Gastroesophageal sphincter (tissue), 4 donors: ENCODE measurements at regions not wholly inside any gene's neighbourhood (a gene's known extent, or its start where the extent isn't known, plus 50 kb on each side); places are given as distances from the start of the nearest gene placed in this dataset.
"Not testable (repeated sequence)": the region's sequence is repeated elsewhere in the genome, so short reads cannot be mapped to it uniquely, and the experiment has no call there.

Experiments
- ATAC-seq: fragments of 150-250 bp; one replicate; pipeline ENCODE4 v1.9.1; 2016; ENCODE audit warnings: mild to moderate bottlenecking, moderate library complexity
- H3K27ac ChIP-seq, 4 donors: fragments of 200-600 bp; sonication (generic) in 3 of 4; 1 replicate in 3 of 4; 2 replicates in 1 of 4; pipeline ENCODE4 v1.5.1; 2016 to 2019
- H3K27me3 ChIP-seq: fragments of 200-600 bp; sonication (generic); one replicate; pipeline ENCODE4 v1.5.1; 2019
- H3K36me3 ChIP-seq, 2 donors: fragments of 200-600 bp; sonication (generic); one replicate each; pipeline ENCODE4 v1.5.1; 2019; ENCODE audit warnings: control low read depth in 1 of 2
- H3K4me1 ChIP-seq, 3 donors: fragments of 200-600 bp; sonication (generic); 1 replicate in 2 of 3; 2 replicates in 1 of 3; pipeline ENCODE4 v1.5.1; 2016 to 2019; ENCODE audit warnings: control low read depth in 2 of 3
- H3K4me3 ChIP-seq, 2 donors: fragments of 200-600 bp; sonication (generic); one replicate each; pipeline ENCODE4 v1.5.1; 2019; ENCODE audit warnings: mild to moderate bottlenecking in 1 of 2, moderate library complexity in 1 of 2
- H3K9me3 ChIP-seq, 3 donors: fragments of 200-600 bp; sonication (generic); one replicate each; pipeline ENCODE4 v1.5.1; 2017 to 2019; ENCODE audit warnings: control low read depth in 2 of 3
- EP300 ChIP-seq: sonication (generic); formaldehyde crosslinking; IDR thresholded peaks from one replicate; pipeline ENCODE4 v1.6.1; 2017; ENCODE audit warnings: antibody characterized with exemption, mild to moderate bottlenecking
- POLR2A ChIP-seq, 2 donors: fragments of 450-650 bp; IDR thresholded peaks; one replicate each; pipeline ENCODE4 v1.6.1; 2017; ENCODE audit warnings: antibody characterized with exemption in 2 of 2, mild to moderate bottlenecking in 2 of 2, moderate library complexity in 1 of 2
- POLR2AphosphoS5 ChIP-seq: sonication (generic); formaldehyde crosslinking; IDR thresholded peaks from one replicate; pipeline ENCODE4 v1.6.1; 2017; ENCODE audit warnings: antibody characterized with exemption
- WGBS, 2 donors: methylation state at CpG; one replicate each; pipeline ENCODE4 v1.1.5; 2018; ENCODE audit warnings: low coverage in 1 of 2; 5-methylcytosine and 5-hydroxymethylcytosine counted together
- TF ChIP-seq, protein P1 (sequence below), 4 experiments: fragments of 200-600 bp in 2 of 4; fragments of 450-650 bp in 2 of 4; sonication (generic) in 1 of 4; IDR thresholded peaks; one replicate each; pipeline ENCODE4 v1.5.1; 2017 to 2019; ENCODE audit warnings: antibody characterized with exemption in 4 of 4, mild to moderate bottlenecking in 2 of 4, moderate library complexity in 2 of 4

DNA sequence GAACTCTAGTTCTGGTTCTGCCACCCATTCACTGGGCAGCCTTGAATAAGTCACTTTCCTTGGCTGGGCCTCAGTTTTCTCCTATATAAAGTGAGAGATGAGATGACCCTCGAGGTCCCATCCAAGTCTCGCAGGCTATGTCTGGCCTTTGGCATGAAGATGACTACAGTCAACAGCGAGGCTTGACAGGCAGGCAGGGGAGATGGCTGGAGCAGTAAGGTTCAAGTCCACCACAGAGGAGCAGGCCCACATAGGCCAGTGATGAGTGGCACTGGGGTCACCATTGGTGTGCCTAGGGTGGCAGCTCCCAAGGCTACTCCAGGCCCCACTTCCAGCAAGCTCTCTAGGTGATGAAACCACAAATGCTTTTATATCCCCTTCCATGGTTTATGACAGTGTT is 161.4 kb downstream of the ZFP36L2 start:
- Histone ChIP-seq H3K4me3 (no peak overlapping the region), H3K36me3 (no peaks in the 10 kb centered on the region), H3K4me1 (peaks cover 0 to 11% (median 3%) of the 10 kb centered on the region in 3 donors), H3K27me3 (no peaks in the 10 kb centered on the region), H3K27ac (no peak overlapping the region), H3K9me3 (peaks cover 0 to 8% (median 0%) of the 10 kb centered on the region in 3 donors)
- TF ChIP-seq, protein P1, sequence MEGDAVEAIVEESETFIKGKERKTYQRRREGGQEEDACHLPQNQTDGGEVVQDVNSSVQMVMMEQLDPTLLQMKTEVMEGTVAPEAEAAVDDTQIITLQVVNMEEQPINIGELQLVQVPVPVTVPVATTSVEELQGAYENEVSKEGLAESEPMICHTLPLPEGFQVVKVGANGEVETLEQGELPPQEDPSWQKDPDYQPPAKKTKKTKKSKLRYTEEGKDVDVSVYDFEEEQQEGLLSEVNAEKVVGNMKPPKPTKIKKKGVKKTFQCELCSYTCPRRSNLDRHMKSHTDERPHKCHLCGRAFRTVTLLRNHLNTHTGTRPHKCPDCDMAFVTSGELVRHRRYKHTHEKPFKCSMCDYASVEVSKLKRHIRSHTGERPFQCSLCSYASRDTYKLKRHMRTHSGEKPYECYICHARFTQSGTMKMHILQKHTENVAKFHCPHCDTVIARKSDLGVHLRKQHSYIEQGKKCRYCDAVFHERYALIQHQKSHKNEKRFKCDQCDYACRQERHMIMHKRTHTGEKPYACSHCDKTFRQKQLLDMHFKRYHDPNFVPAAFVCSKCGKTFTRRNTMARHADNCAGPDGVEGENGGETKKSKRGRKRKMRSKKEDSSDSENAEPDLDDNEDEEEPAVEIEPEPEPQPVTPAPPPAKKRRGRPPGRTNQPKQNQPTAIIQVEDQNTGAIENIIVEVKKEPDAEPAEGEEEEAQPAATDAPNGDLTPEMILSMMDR (IDR thresholded peaks at IDR 0.05) = no peak
- no peak for TF ChIP-seq POLR2AphosphoS5
- TF ChIP-seq POLR2A (IDR thresholded peaks at IDR 0.05) = no peak
- TF ChIP-seq EP300 = no peak
- 75 to 100% methylated on average over 2 of the region's 3 CpGs for WGBS, 2 donors
- ATAC-seq = no peak

DNA sequence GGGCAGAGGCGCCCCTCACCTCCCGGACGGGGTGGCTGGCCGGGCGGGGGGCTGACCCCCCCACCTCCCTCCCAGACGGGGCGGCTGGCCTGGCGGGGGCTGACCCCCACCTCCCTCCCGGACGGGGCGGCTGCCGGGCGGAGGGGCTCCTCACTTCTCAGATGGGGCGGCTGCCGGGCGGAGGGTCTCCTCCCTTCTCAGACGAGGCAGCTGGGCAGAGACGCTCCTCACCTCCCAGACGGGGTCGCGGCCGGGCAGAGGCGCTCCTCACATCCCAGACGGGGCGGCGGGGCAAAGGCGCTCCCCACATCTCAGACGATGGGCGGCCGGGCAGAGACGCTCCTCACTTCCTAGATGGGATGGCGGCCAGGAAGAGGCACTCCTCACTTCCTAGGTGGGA is 163.3 kb downstream of the ZFP36L2 start:
- H3K27ac ChIP-seq, ATAC-seq, H3K27me3 ChIP-seq, H3K4me3 ChIP-seq, H3K9me3 ChIP-seq, H3K36me3 ChIP-seq: not testable (repeated sequence)
- no CpG with 5 or more reads among the region's 32 CpGs for WGBS, 2 donors
- H3K4me1 ChIP-seq = peaks cover 0 to 13% (median 0%) of the 10 kb centered on the region in 3 donors

DNA sequence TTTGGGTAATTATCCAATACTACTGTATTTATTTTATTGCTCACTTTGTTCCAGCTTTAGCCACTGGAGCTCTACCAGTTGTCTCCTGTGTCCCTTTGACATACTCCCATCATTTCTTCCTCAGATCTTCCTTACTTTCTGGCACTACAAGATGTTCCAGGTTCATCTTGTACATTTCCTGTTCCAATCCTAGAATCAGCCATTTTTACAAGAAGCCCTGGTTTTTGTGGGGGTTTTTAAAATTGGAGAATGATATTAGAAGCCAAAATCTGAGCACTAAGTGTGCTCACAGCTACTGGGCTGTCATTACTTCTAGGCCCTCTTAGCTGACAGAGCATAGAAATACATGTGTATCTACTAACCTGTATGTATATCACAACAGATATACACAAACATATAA is 164.3 kb downstream of the ZFP36L2 start:
- H3K27me3 ChIP-seq = no peaks in the 10 kb centered on the region

DNA sequence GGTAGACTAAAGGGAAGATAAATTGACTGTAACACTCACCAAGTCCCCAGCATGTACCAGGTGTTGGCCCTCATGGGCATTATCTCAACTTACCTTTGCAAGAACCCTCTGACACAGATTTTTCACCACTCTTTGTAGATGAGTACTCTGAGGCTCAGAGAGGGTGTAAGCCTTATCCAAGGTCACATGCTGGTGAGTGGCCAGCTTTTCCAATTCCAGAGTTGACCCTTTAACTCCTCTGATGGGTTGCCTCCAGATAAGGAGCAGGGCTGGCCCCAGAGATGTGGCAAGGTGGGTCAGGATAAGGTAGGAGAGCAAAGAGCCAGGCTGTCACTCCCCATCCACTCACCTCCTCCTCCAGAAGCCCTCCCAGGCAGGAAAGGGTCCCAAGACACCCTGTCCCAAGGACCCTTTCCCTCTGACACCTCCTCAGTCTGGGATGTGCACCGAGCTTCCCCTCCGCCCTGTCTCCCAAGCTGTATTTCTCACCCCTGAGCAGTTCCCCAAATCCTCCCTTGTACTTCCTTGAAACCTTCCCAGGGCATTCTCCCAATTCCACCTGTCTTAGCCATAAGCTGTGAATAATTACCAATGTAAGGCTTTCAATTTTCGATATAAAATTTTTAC is 165.9 kb downstream of the ZFP36L2 start:
- Histone ChIP-seq H3K9me3 (peaks cover 0 to 8% (median 0%) of the 10 kb centered on the region in 3 donors), H3K36me3 (no peaks in the 10 kb centered on the region), H3K4me3 (no peak overlapping the region), H3K27me3 (no peaks in the 10 kb centered on the region), H3K27ac (no peak overlapping the region), H3K4me1 (peaks cover 0 to 23% (median 0%) of the 10 kb centered on the region in 3 donors)
- ATAC-seq = no peak
- no peak for TF ChIP-seq POLR2AphosphoS5
- no peak for TF ChIP-seq POLR2A (IDR thresholded peaks at IDR 0.05)
- no peak for TF ChIP-seq EP300
- TF ChIP-seq, protein P1 (IDR thresholded peaks at IDR 0.05) = no peak
- 85 to 88% methylated on average over 3 of the region's 3 CpGs for WGBS, 2 donors

More for the DNA sequence above, 164.3 kb downstream of the ZFP36L2 start:
- no peak overlapping the region for H3K27ac ChIP-seq
- no peaks in the 10 kb centered on the region for H3K36me3 ChIP-seq
- TF ChIP-seq POLR2AphosphoS5 = no peak
- no peak for TF ChIP-seq POLR2A (IDR thresholded peaks at IDR 0.05)
- TF ChIP-seq, protein P1 (IDR thresholded peaks at IDR 0.05) = no peak
- no peak for TF ChIP-seq EP300
- peaks cover 0 to 18% (median 0%) of the 10 kb centered on the region in 3 donors for H3K4me1 ChIP-seq
- no peak for ATAC-seq
- H3K9me3 ChIP-seq = peaks cover 0 to 8% (median 0%) of the 10 kb centered on the region in 3 donors
- no peak overlapping the region for H3K4me3 ChIP-seq

DNA sequence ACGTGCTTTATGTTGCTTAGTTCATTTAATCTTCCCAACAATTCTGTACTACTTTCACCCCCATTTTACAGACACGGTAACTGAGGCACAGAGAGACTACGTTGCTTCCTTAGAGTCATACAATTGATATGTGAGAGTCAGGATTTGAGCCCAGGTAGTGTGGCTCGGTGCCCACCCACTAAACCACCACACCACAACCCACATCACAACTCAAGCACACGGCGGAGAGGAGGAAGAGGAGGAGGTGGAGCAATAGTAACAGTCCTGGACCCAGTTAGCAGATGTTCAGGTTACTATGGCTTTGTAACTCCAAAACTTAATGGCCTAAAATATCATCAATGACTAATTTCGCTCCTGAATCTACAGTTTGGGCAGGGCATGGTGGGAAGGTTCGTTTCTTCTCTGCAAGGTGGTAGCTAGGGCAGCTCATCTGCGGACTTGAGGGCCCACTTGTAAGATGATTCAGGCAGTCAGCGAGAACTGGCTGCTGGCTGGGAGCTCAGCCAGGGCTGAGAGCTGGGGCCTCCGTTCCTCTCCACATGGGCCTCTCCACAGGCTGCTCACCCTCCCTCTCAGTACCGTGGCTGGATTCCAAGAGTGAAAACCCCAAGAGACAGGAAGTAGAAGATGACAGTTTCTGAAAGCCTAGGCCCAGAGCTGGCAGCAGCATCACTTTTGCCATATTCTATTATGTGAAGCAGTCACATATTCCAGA is 167.1 kb downstream of the ZFP36L2 start:
- Histone ChIP-seq H3K27ac (peak overlapping the region in 3 of 4 donors; percentile 3 to 49 (median 42)), H3K9me3 (peaks cover 0 to 8% (median 0%) of the 10 kb centered on the region in 3 donors), H3K4me3 (no peak overlapping the region), H3K36me3 (no peaks in the 10 kb centered on the region), H3K4me1 (peaks cover 0 to 28% (median 0%) of the 10 kb centered on the region in 3 donors), H3K27me3 (no peaks in the 10 kb centered on the region)
- peak; percentile 68 for ATAC-seq
- TF ChIP-seq POLR2AphosphoS5 (peak; percentile 39), POLR2A (IDR thresholded peaks at IDR 0.05) (no peak)
- 50 to 55% methylated on average over 5 of the region's 12 CpGs for WGBS, 2 donors

DNA sequence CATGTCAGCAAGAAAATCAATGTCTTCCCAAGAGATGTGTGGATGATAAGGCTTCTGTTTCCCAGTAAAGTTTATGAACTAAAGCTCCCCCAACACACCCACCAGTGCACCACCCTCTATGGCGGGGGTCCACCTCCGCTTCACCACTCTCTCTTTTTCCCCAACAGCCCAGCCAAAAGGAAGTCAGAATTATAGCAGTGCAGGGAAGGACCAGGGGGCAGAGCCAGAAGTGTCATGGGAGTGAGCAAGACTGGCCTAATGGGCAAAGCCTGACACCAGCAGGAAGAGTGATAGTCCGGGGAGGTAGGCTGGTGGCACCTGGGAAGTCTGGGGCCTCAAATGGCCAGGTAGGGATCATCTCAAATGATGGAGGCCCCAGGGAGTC is 167.7 kb downstream of the ZFP36L2 start:
- Histone ChIP-seq H3K9me3 (peaks cover 0 to 8% (median 0%) of the 10 kb centered on the region in 3 donors), H3K27me3 (no peaks in the 10 kb centered on the region), H3K27ac (peak overlapping the region in 1 of 4 donors; percentile 49), H3K4me3 (no peak overlapping the region), H3K4me1 (peaks cover 0 to 30% (median 0%) of the 10 kb centered on the region in 3 donors), H3K36me3 (no peaks in the 10 kb centered on the region)
- no peak for TF ChIP-seq POLR2A (IDR thresholded peaks at IDR 0.05)
- WGBS, 2 donors = no CpG with 5 or more reads among the region's 3 CpGs
- ATAC-seq = no peak
